Activated CD8-positive, alpha-beta memory T cell treated with anti-CD3 and anti-CD28 coated beads, Interleukin-2, amount 50 U/mL, for 48 hours (primary cell): ENCODE measurements at regions not wholly inside any gene's neighbourhood (a gene's known extent, or its start where the extent isn't known, plus 50 kb on each side); places are given as distances from the start of the nearest gene placed in this dataset.

Experiments used
- DNase-seq: peaks from one replicate; pipeline ENCODE4 v3.0.0-alpha.2; 2020

DNA sequence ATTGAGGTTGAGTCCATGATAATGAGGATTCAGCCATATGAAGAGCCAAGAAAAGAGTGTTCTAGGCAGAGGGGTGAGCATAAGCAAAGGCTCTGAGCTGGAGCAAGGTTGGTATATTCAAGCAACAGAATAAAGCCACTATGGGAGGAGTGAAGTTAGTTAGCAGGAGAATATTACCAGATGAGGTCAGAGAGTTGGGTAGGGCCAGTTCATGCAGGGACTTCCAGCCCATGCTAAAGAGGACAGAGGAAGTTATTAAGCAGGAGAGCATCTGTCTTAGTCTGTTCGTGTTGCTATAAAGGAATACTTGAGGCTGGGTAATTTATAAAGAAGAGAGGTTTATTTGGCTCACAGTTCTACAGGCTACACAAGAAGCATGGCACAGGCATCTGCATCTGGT, 57.1 kb upstream of the ATG10 start:
- no peak for DNase-seq

GRCh38 chr5:81912933-81913332, 58.9 kb upstream of the ATG10 start:
- no peak for DNase-seq

DNA sequence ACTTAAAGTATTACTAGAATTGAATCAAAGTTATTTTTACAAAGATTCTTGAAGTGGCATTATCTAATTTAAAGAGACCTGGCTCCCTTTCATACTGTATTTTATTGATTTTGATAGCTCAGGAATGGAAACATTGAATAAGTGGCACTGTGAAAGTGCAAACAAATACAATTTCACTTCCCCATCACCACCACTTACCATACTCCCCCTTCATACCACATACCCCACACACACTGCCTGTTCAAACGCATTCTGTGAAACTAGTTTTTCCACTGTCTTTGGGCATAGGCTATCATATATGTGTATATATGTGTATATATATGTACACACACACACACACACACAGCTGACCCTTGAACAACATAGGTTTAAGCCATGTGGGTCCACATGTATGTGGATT, 62.1 kb upstream of the ATG10 start:
- DNase-seq: no peak

DNA sequence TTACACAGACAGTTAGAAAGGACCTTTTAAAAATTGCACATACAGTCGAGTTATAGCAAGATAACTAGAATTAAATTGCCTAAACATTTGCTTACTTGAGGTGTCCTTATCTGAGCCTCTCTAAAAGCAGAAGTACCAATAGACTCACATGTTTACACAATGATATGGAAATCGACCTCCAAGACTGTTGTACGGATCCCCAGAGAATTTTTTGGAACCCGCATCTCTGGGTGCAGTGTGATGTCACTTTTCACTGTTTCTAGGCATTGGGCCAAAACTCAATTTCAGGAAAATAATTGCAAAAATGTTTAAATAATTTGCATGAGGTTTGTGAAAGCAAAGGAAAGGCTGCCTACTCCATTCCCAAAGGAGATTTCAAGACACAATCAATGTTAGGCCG, 63.1 kb upstream of the ATG10 start:
- DNase-seq: no peak

DNA sequence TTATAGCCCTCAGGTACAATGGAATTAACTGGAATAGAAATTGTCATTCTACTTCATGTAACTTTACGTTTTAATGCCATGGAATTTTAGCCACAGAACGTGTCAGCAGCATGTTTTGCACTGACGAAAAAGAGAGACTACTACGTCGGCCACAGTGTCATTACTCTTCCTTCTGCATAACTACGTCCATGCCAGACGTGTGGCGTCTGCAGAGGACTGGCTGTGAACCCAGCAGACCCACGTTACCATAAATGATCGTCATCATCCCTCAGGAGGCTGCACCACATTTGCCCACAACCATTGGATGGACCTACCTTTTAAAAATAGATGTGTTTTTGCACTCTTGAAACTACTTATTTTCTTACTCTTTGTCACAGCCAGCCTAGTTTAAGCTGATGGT, 63.8 kb upstream of the ATG10 start:
- no peak for DNase-seq

DNA sequence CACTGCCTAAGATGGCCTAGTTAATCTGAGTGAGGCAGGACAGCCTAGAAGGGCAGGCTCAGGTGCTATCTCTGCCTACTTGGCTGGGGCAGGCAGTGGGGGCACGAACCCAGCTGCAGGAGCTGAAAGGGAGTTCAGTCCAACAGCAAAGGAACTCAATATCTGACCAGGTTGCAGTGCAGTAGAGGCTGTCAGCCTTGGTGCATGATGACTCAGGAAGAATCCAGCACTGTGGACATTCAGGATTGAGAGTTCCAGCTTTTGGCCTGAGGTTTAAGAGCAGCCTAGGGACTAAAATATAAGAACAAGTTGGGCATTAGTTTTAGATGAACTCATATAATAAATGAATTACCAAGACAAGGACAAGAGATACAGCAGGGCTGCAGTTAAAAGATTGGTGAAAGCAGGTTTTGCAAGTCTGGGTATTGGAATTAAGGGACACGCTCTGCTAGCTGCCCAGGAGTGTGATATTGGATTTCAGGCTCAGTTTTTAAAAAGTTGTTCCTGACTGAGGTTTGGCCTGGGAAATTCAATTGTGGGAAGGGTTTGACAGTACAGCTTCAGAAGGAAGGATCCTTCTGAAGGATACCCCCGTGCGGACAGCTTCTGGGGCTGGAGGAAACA, 64.7 kb upstream of the ATG10 start:
- DNase-seq: no peak

- no peak for DNase-seq
Measured at GRCh38 chr5:81906086-81906485, 65.7 kb upstream of the ATG10 start.

GRCh38 chr5:81904861-81905260, 67.0 kb upstream of the ATG10 start:
- no peak for DNase-seq

DNA sequence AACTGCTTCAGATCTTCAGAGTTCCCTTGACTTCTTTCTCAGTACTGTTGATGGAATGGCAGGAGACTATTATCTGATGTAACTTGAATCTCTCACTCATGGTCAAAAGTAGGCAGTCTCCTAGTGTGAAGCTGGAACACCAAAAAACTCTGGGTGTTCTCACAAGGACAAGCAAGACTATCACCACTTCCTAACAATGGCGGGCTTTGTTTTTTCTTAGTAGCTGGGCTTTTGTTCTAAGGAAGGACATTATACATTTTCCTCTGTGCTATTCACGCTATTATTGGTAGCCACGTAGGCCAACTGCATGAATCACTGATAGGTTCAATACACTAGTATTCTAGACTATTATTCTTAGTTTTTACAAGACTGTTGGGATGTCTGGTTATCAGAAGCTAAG, 67.7 kb upstream of the ATG10 start:
- DNase-seq: no peak

GRCh38 chr5:81901586-81901985, 70.2 kb upstream of the ATG10 start:
- DNase-seq: no peak

- no peak for DNase-seq
Measured at GRCh38 chr5:81899123-81899522, 72.7 kb upstream of the ATG10 start.

DNA sequence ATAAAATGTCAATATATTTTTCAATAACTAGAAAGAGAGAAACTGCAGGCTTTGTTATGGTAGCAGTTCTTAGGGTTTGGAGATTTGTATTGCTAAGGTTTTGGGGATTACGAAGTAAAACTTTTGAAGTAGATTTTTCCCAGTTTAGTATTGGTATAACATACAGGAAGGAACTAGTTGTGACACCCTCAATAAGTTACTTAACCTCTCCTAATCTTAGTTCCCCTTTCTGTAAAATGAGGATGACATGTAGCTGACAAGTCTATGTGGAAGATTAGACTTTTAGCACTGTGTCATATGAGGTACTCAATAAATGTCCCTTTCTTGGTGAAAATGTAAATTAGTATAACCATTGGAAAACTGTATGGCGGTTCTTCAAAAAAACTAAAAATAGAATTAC, 73.4 kb upstream of the ATG10 start:
- no peak for DNase-seq

- DNase-seq: no peak
Measured at GRCh38 chr5:81896764-81897163, 75.1 kb upstream of the ATG10 start.

DNA sequence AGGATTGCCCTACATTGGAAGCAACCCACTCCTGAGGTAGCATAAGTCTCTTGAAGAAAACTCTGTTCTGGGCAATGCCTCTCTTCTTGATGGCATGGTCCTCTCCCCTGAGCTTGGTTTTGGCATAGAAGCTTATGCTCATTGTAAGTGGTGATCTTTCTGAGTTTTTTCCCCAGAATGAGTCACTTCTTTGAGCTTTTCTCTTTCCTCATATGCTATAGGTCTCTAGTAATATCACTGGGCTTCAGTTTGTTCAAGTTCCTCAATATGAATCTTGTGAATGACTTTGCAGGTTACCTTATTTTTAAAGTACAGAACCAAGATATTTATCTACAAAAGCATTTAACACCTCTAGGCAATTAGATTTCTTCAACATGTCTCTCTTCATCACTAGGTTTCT, 76.5 kb upstream of the ATG10 start:
- DNase-seq: no peak

GRCh38 chr5:81893961-81894360, 77.9 kb upstream of the ATG10 start:
- no peak for DNase-seq

GRCh38 chr5:81884871-81885270, 87.0 kb upstream of the ATG10 start:
- no peak for DNase-seq

DNA sequence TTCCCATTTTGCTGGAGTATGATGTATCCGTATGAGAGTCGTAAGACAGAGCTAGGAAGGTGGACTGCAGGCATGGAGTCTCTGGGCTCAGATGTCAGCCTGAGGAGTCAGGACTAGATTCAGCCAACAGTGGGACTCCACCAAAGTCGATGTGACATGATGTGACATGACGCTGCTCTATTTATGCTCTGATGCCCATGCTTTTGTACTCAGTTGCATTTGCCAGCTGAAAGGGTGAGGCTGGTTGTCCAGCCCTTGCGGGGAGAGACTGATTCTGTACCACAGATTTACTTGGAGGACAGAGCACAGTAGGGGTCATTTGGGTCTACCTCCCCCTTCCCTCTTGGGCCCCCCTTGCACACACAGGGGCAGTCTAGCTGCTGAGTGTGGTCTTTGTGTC, 88.5 kb upstream of the ATG10 start:
- DNase-seq: no peak

- no peak for DNase-seq
Measured at GRCh38 chr5:81881595-81881994, 90.2 kb upstream of the ATG10 start.

DNA sequence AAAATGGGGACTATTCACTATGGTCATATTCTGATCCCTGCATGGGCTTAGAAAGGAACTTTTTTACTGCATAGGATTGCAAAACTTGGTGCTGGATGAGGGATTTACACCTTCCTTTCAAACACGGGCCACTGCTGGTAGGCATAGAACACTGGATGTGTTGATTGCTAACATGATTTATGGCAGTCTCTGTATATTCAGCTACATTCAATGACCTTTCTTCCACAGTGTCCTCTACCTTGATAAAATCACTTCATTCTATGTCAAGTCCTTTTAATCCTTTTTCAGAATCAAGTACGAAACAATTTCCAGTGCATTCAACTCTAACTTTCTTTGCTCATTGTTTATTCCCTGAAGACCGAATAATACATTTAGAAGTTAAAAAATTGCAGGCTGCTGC, 91.9 kb upstream of the ATG10 start:
- DNase-seq: no peak

DNA sequence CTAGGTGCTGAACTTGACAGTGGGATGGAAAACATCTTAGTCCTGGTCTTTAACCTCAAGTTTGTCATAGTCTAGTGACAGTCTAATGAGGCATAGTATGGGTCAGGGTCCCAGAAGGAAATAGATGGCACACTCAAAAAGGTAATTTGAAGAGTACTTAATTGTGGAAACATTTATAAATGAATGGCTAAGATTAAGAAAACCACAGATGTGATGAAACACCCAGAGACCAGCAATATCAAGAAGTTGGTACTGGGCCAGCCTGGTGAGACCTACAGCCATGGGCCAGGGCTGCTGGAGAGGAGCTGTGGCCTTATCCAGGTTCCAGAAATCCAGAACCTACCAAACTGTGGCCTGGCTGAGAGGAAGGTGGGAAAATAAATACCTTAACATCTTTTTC, 93.5 kb upstream of the ATG10 start:
- no peak for DNase-seq

DNA sequence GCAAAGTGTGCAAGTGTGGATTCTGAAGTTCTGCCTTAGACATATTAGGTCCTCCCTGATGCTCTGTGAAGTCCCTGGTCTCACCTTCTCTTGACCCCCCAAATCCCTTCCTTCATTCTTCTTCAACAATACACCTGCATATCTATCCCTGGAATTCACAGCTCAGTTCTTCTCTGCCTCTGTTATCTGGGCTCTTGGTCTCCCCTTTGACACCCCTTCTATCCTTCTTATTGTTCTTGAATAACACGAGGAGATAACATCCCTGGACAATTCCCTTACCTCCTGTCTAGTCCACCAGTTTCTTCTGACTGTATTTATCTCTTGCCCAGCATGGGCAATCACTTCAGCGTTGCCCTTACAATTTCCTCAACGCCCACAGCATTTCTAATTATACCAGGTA, 104.8 kb upstream of the ATG10 start:
- DNase-seq: no peak

GRCh38 chr5:81860778-81861177, 109.9 kb upstream of the SSBP2 start:
- DNase-seq: no peak

GRCh38 chr5:81859624-81860023, 108.7 kb upstream of the SSBP2 start:
- no peak for DNase-seq

GRCh38 chr5:81856948-81857928, 106.3 kb upstream of the SSBP2 start:
- no peak for DNase-seq

DNA sequence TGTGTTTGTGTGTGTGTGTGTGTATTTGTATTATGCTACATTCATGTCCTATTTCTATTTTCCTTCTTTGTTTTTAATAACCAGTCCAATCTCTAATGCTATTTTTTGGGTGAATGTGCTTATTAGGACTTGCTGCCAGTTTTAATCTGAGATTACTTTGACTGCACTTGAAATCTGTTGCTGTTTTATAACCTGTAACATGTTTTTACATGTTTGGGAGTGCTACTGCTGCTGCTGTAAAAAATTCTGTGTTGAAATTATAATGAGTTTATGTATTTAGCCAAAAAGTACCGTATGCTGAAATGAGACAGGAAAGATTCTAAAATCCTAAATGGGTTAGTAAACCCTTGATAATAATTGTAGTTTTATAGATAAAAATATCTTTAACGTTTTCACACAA, 104.7 kb upstream of the SSBP2 start:
- DNase-seq: no peak
